ENCODE measurements at regions not wholly inside any gene's neighbourhood (a gene's known extent, or its start where the extent isn't known, plus 50 kb on each side); places are given as distances from the start of the nearest gene placed in this dataset.

GRCh38 chr2:23158306-23158705, 226.7 kb upstream of the KLHL29 start:
- no peak for TF ChIP-seq ELK1 (IDR thresholded peaks at IDR 0.05; ENCODE audit: borderline replicate concordance, low read depth, low read length)
- no peak for TF ChIP-seq MXI1 (IDR thresholded peaks at IDR 0.05; ENCODE audit: borderline replicate concordance, low read depth, low read length)
- no peak for TF ChIP-seq RCOR1 (IDR thresholded peaks at IDR 0.05; ENCODE audit: insufficient replicate concordance, low read length)
- no peak for TF ChIP-seq SMC3 (IDR thresholded peaks at IDR 0.05; ENCODE audit: low read depth, low read length)
- no peak for TF ChIP-seq USF2 (IDR thresholded peaks at IDR 0.05; ENCODE audit: low read depth, low read length)
- no peak for TF ChIP-seq FOS (IDR thresholded peaks at IDR 0.05; ENCODE audit: low read depth, low read length)
- TF ChIP-seq NFE2L2 (IDR thresholded peaks at IDR 0.05; ENCODE audit: low read depth, low read length): no peak
- TF ChIP-seq CTCF (conservative IDR thresholded peaks at IDR 0.05; ENCODE audit: low read depth, low read length): no peak
- no peak for TF ChIP-seq CHD1 (IDR thresholded peaks at IDR 0.05; ENCODE audit: low read depth, low read length)
- no peak for TF ChIP-seq MAZ (IDR thresholded peaks at IDR 0.05; ENCODE audit: borderline replicate concordance, low read depth, low read length)
- no peak for TF ChIP-seq POLR2A (IDR thresholded peaks at IDR 0.05; ENCODE audit: low read depth, low read length)
- TF ChIP-seq BHLHE40 (IDR thresholded peaks at IDR 0.05; ENCODE audit: low read depth, low read length): no peak
- no peak for TF ChIP-seq MAFK (IDR thresholded peaks at IDR 0.05; ENCODE audit: low read depth, low read length)
- no peak for TF ChIP-seq CEBPB (IDR thresholded peaks at IDR 0.05; ENCODE audit: low read depth, low read length)
- no peak for TF ChIP-seq RFX5 (IDR thresholded peaks at IDR 0.05; ENCODE audit: low read depth, low read length)
- TF ChIP-seq RAD21 (IDR thresholded peaks at IDR 0.05; ENCODE audit: low read length): no peak
- H3K23ac ChIP-seq (ENCODE audit: low read depth, low read length): no peak overlapping the region
- CTCF ChIA-PET: no interaction called here

More at GRCh38 chr2:23158306-23158705, 226.7 kb upstream of the KLHL29 start:
- no peak overlapping the region for H4K5ac ChIP-seq (ENCODE audit: low read depth, low read length)
- H3K79me1 ChIP-seq (ENCODE audit: low read depth in 1 of 2, low read length in 2 of 2): no peaks in the 10 kb centered on the region
- no peak overlapping the region for H3K56ac ChIP-seq (ENCODE audit: extremely low read depth, insufficient read depth, low read length)
- BruUV-seq (replicated peaks): no TSS peak
- intact Hi-C loops (cut with micrococcal nuclease) (no loop called here), dilution Hi-C loops (cut with HindIII; ENCODE audit: low sequenced_read_pairs, unreplicated experiment) (no loop called here), in situ Hi-C loops (cut with MboI; ENCODE audit: low sequenced_read_pairs) (no loop called here)
- H3K27me3 ChIP-seq (ENCODE audit: control insufficient read depth, insufficient read depth, low read length): no peaks in the 10 kb centered on the region
- no peak overlapping the region for H2AK9ac ChIP-seq (replicated peaks; ENCODE audit: low read depth, low read length, poor library complexity)
- POLR2A ChIA-PET (ENCODE audit: unreplicated experiment): no interaction called here
- H2BK15ac ChIP-seq (ENCODE audit: low read depth, low read length): no peak overlapping the region
- no peak overlapping the region for H4K91ac ChIP-seq (ENCODE audit: insufficient read depth, low read depth, low read length)
- no peak overlapping the region for H3K4me2 ChIP-seq (ENCODE audit: low read depth, low read length)
- H3K27ac ChIP-seq (ENCODE audit: insufficient read depth, low read length): no peak overlapping the region
- no peak overlapping the region for H2BK5ac ChIP-seq (ENCODE audit: low read depth, low read length, poor library complexity, severe bottlenecking)
- H3K18ac ChIP-seq (ENCODE audit: low read depth, low read length): no peak overlapping the region
- no peak overlapping the region for H4K8ac ChIP-seq (ENCODE audit: low read depth in 2 of 2, low read length in 2 of 2)
- DNase-seq: no peak
- no peak overlapping the region for H2AK5ac ChIP-seq (ENCODE audit: low read depth, low read length)
- no CpG with 5 or more reads among the region's 2 CpGs for WGBS, 2 experiments (ENCODE audit: extremely low coverage in 2 of 2, insufficient read length in 1 of 2)
- ATAC-seq (ENCODE audit: low read depth): no peak
- no peak overlapping the region for H3K14ac ChIP-seq (replicated peaks; ENCODE audit: low read depth, low read length)
- no peaks in the 10 kb centered on the region for H3K9me3 ChIP-seq (ENCODE audit: control insufficient read depth, insufficient read depth, low read length)
- no peaks in the 10 kb centered on the region for H4K20me1 ChIP-seq (ENCODE audit: insufficient read depth, low read length)
- H2AFZ ChIP-seq (replicated peaks; ENCODE audit: low read length, poor library complexity): no peak overlapping the region
- no peaks in the 10 kb centered on the region for H3K9me1 ChIP-seq (ENCODE audit: insufficient read depth, low read length)
- no peak overlapping the region for H3K9ac ChIP-seq (ENCODE audit: low read depth, low read length)
- H3K4me1 ChIP-seq (ENCODE audit: control insufficient read depth, insufficient read depth, low read length): no peaks in the 10 kb centered on the region
- H3K36me3 ChIP-seq (ENCODE audit: control insufficient read depth, insufficient read depth, low read length): no peaks in the 10 kb centered on the region
- H3K4me3 ChIP-seq (ENCODE audit: insufficient read depth, low read depth, low read length): no peak overlapping the region
- no peak overlapping the region for H2BK20ac ChIP-seq (ENCODE audit: low read depth, low read length)
- H3K4ac ChIP-seq (ENCODE audit: low read depth, low read length): no peak overlapping the region
- no peak overlapping the region for H2BK120ac ChIP-seq (ENCODE audit: low read depth, low read length)

All from IMR-90 (cell line).